Transverse colon (tissue), 4 donors: ENCODE measurements at regions not wholly inside any gene's neighbourhood (a gene's known extent, or its start where the extent isn't known, plus 50 kb on each side); places are given as distances from the start of the nearest gene placed in this dataset.

Experiments used
- CTCF ChIP-seq, 5 experiments: fragments of 200-600 bp in 3 of 5; fragments of 450-650 bp in 2 of 5; sonication (generic) in 3 of 5; IDR thresholded peaks; 1 replicate in 2 of 5; 2 replicates in 3 of 5; pipeline ENCODE4 v1.5.1; 2016 to 2017; ENCODE audit warnings: antibody characterized with exemption in 5 of 5, inconsistent platforms in 3 of 5, mild to moderate bottlenecking in 2 of 5, moderate library complexity in 1 of 5
- POLR2A ChIP-seq: fragments of 450-650 bp; IDR thresholded peaks from one replicate; pipeline ENCODE4 v1.6.1; 2016; ENCODE audit warnings: antibody characterized with exemption, mild to moderate bottlenecking, moderate library complexity
- POLR2AphosphoS5 ChIP-seq, 3 donors: sonication (generic); formaldehyde crosslinking; IDR thresholded peaks; one replicate each; pipeline ENCODE4 v1.6.1; 2016; ENCODE audit warnings: antibody characterized with exemption in 3 of 3

DNA sequence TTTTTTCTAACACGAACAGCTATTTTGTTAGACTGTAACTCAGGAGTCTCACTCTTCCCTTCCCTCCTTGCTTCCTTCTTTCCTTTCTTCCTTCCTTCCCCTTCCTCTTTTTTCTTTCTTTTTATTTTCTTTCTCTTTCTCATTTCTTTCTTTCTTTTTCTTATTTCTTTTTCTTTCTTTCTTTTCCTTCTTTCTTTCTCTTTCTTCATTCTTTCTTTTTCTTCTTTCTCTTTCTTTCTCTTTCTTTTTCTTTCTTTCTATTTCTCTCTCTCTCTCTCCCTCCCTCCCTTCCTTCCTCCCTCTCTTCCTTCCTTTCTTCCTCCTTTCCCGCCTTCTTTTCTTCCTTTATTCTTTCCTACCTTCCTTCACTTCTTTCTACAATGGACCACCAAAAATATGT, 1443.0 kb upstream of the LRRTM3 start:
- TF ChIP-seq CTCF (IDR thresholded peaks at IDR 0.05) (no peak), POLR2AphosphoS5 (IDR thresholded peaks at IDR 0.05) (no peak), POLR2A (no peak)
